ENCODE measurements at regions not wholly inside any gene's neighbourhood (a gene's known extent, or its start where the extent isn't known, plus 50 kb on each side); places are given as distances from the start of the nearest gene placed in this dataset.
"Not testable (repeated sequence)": the region's sequence is repeated elsewhere in the genome, so short reads cannot be mapped to it uniquely, and the experiment has no call there.

GRCh38 chr5:42242210-42242609 is 181.0 kb upstream of the GHR start:
- peaks cover 9% of the 10 kb centered on the region for H3K4me1 Mint-ChIP-seq (ENCODE audit: insufficient read depth, unreplicated experiment)
- peak; percentile 45 for DNase-seq (ENCODE audit: unreplicated experiment)
- H3K27me3 Mint-ChIP-seq (ENCODE audit: insufficient read depth, unreplicated experiment): no peaks in the 10 kb centered on the region
- H3K9me3 Mint-ChIP-seq (ENCODE audit: unreplicated experiment): no peaks in the 10 kb centered on the region
- CTCF ChIA-PET: interaction anchor here (1.1 kb wide), 1 partner anchor 101 kb away, joined by 3 read pairs; no protein-coding TSS in a partner anchor
- intact Hi-C loops (cut with micrococcal nuclease): no loop called here
- POLR2A ChIA-PET: no interaction called here
- no peak for TF ChIP-seq CTCF (IDR thresholded peaks at IDR 0.05; ENCODE audit: unreplicated experiment)
- peak overlapping the region; percentile 54 for H3K27ac Mint-ChIP-seq (ENCODE audit: low read depth, unreplicated experiment)
- no peaks in the 10 kb centered on the region for H3K36me3 Mint-ChIP-seq (ENCODE audit: insufficient read depth, unreplicated experiment)
- BruUV-seq (replicated peaks): no TSS peak
- H3K4me3 Mint-ChIP-seq (ENCODE audit: unreplicated experiment): no peak overlapping the region

- TF ChIP-seq CTCF (IDR thresholded peaks at IDR 0.05; ENCODE audit: unreplicated experiment): no peak
- Mint-ChIP-seq H3K27ac (ENCODE audit: low read depth, unreplicated experiment) (peak overlapping the region; percentile 54), H3K36me3 (ENCODE audit: insufficient read depth, unreplicated experiment) (no peaks in the 10 kb centered on the region), H3K4me1 (ENCODE audit: insufficient read depth, unreplicated experiment) (peaks cover 9% of the 10 kb centered on the region), H3K27me3 (ENCODE audit: insufficient read depth, unreplicated experiment) (no peaks in the 10 kb centered on the region), H3K9me3 (ENCODE audit: unreplicated experiment) (no peaks in the 10 kb centered on the region), H3K4me3 (ENCODE audit: unreplicated experiment) (no peak overlapping the region)
- CTCF ChIA-PET: interaction anchor here (0.7 to 1.1 kb wide), 2 partner anchors 102 to 986 kb away, joined by 3 read pairs; no protein-coding TSS in a partner anchor
- intact Hi-C loops (cut with micrococcal nuclease): no loop called here
- BruUV-seq (replicated peaks): no TSS peak
- POLR2A ChIA-PET: no interaction called here
- peak; percentile 22 for DNase-seq (ENCODE audit: unreplicated experiment)
Measured at GRCh38 chr5:42242881-42243485, 180.3 kb upstream of the GHR start.

- no peak for TF ChIP-seq CTCF (IDR thresholded peaks at IDR 0.05; ENCODE audit: unreplicated experiment)
- H3K9me3 Mint-ChIP-seq (ENCODE audit: unreplicated experiment): no peaks in the 10 kb centered on the region
- ChIA-PET CTCF (interaction anchor here (1.0 kb wide), 1 partner anchor 20 kb away, joined by 4 read pairs; no protein-coding TSS in a partner anchor), POLR2A (no interaction called here)
- BruUV-seq (replicated peaks): no TSS peak
- no peak overlapping the region for H3K27ac Mint-ChIP-seq (ENCODE audit: low read depth, unreplicated experiment)
- no peaks in the 10 kb centered on the region for H3K4me1 Mint-ChIP-seq (ENCODE audit: insufficient read depth, unreplicated experiment)
- no peaks in the 10 kb centered on the region for H3K27me3 Mint-ChIP-seq (ENCODE audit: insufficient read depth, unreplicated experiment)
- no peak for DNase-seq (ENCODE audit: unreplicated experiment)
- no peak overlapping the region for H3K4me3 Mint-ChIP-seq (ENCODE audit: unreplicated experiment)
- H3K36me3 Mint-ChIP-seq (ENCODE audit: insufficient read depth, unreplicated experiment): no peaks in the 10 kb centered on the region
- intact Hi-C loops (cut with micrococcal nuclease): no loop called here
Measured at GRCh38 chr5:42252306-42252705, 170.9 kb upstream of the GHR start.

DNA sequence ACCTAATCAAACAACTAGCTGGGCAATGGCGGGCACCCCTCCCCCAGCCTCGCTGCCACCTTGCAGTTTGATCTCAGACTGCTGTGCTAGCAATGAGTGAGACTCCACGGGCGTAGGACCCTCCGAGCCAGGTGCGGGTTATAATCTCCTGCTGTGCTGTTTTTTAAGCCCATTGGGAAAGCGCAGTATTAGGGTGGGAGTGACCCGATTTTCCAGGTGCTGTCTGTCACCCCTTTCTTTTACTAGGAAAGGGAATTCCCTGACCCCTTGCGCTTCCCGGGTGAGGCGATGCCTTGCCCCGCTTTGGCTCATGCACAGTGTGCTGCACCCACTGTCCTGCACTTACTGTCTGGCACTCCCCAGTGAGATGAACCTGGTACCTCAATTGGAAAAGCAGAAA is 163.3 kb upstream of the GHR start:
- H3K9me3 Mint-ChIP-seq (ENCODE audit: unreplicated experiment); H3K4me1 Mint-ChIP-seq (ENCODE audit: insufficient read depth, unreplicated experiment); POLR2A ChIA-PET; intact Hi-C loops (cut with micrococcal nuclease); H3K4me3 Mint-ChIP-seq (ENCODE audit: unreplicated experiment); DNase-seq (ENCODE audit: unreplicated experiment); H3K27me3 Mint-ChIP-seq (ENCODE audit: insufficient read depth, unreplicated experiment); BruUV-seq (replicated peaks); H3K36me3 Mint-ChIP-seq (ENCODE audit: insufficient read depth, unreplicated experiment); H3K27ac Mint-ChIP-seq (ENCODE audit: low read depth, unreplicated experiment): not testable (repeated sequence)
- CTCF ChIA-PET: interaction anchor here (0.7 to 0.8 kb wide), 2 partner anchors 254 to 652 kb away, joined by 3 read pairs; no protein-coding TSS in a partner anchor

Data from MCF 10A (cell line).